K562 (cell line): ENCODE measurements at regions not wholly inside any gene's neighbourhood (a gene's known extent, or its start where the extent isn't known, plus 50 kb on each side); places are given as distances from the start of the nearest gene placed in this dataset.

Experiments
- ATAC-seq: fragments of 200-7000 bp; cut with Tn5 transposase; 3 replicates; pipeline ENCODE4 v1.9.1; 2020; ENCODE audit warnings: moderate library complexity
- BruUV-seq: library from RNA; stranded (reverse); fragments of 400-500 nt; replicated peaks from 2 replicates; lab custom pipeline; 2021; lab: Mats Ljungman, UMichigan
- CTCF ChIA-PET: fragments of 300-600 bp; formaldehyde crosslinking; extraction: SDS; loops from one replicate; lab custom pipeline; 2021; ENCODE audit warnings: low intra/inter-chr PET ratio; lab: Yijun Ruan, JAX
- POLR2A ChIA-PET: fragments of 300-600, 350-650 bp; sonication (Branson Sonifier 250); formaldehyde crosslinking; extraction: SDS; loops from one replicate; lab custom pipeline; 2021; ENCODE audit warnings: antibody characterized with exemption, inconsistent platforms; lab: Yijun Ruan, JAX
- DNase-seq, 4 experiments: peaks; one replicate each; pipeline versions ENCODE4 v3.0.0 to v3.0.0-alpha.2; 2011 to 2018; ENCODE audit warnings: low spot score in 3 of 4, mixed read lengths in 3 of 4; ENCODE audit errors: extremely low read depth in 1 of 4
- FAIRE-seq: peaks from 2 replicates; lab custom pipeline; 2011; peaks lifted over from hg19 to GRCh38; lab: Jason Lieb, UNC
- H2AFZ ChIP-seq: 2 replicates; pipeline ENCODE4 v1.6.0; 2011; ENCODE audit warnings: low read depth, low read length, control low read depth, inconsistent platforms
- H3K27ac ChIP-seq: fragments of 200-600 bp; 3 replicates; pipeline ENCODE4 v1.8.0; 2011; ENCODE audit warnings: low read depth, mild to moderate bottlenecking, control low read depth, inconsistent platforms, low read length, moderate library complexity, mixed read lengths; ENCODE audit errors: extremely low read depth
- H3K27me3 ChIP-seq, 2 experiments: fragments of 300-600 bp in 1 of 2; 2 replicates in 1 of 2; 3 replicates in 1 of 2; pipeline versions ENCODE4 v1.6.0 to v1.8.0; 2011; ENCODE audit warnings: inconsistent platforms in 2 of 2, low read length in 2 of 2, mild to moderate bottlenecking in 1 of 2, mixed read lengths in 1 of 2, moderate library complexity in 1 of 2; ENCODE audit not compliant: control insufficient read depth in 2 of 2, insufficient read depth in 2 of 2
- H3K36me3 ChIP-seq: fragments of 300-600 bp; 3 replicates; pipeline ENCODE4 v1.8.0; 2011; ENCODE audit warnings: mild to moderate bottlenecking, low read length, inconsistent platforms; ENCODE audit not compliant: control insufficient read depth, insufficient read depth
- H3K4me1 ChIP-seq, 2 experiments: fragments of 200-600 bp in 1 of 2; replicated peaks in 1 of 2; 2 replicates in 1 of 2; 3 replicates in 1 of 2; pipeline versions ENCODE4 v1.5.1 to v1.8.0; 2011; ENCODE audit warnings: inconsistent platforms in 2 of 2, low read length in 2 of 2, mild to moderate bottlenecking in 1 of 2, mixed read lengths in 1 of 2, moderate library complexity in 1 of 2; ENCODE audit not compliant: control insufficient read depth in 2 of 2, insufficient read depth in 2 of 2
- H3K4me2 ChIP-seq: 2 replicates; pipeline ENCODE4 v1.6.1; 2011; ENCODE audit warnings: low read length, control low read depth, inconsistent platforms, mixed read lengths; ENCODE audit not compliant: insufficient read depth
- H3K4me3 ChIP-seq: fragments of 200-600 bp; sonication (generic), shearing (Covaris generic); 2 replicates; pipeline ENCODE4 v1.5.1; 2016; ENCODE audit warnings: control low read depth, inconsistent platforms
- H3K79me2 ChIP-seq: fragments of 200-600 bp; 3 replicates; pipeline ENCODE4 v1.8.0; 2011; ENCODE audit warnings: low read length, inconsistent platforms; ENCODE audit not compliant: control insufficient read depth, insufficient read depth
- H3K9ac ChIP-seq, 2 experiments: 2 replicates each; pipeline versions ENCODE4 v1.6.0 to v1.6.1; 2011; ENCODE audit warnings: low read depth in 2 of 2, low read length in 2 of 2, control low read depth in 1 of 2, inconsistent platforms in 1 of 2, mild to moderate bottlenecking in 1 of 2, mixed read lengths in 1 of 2; ENCODE audit not compliant: insufficient read depth in 1 of 2
- H3K9me1 ChIP-seq: one replicate; pipeline ENCODE4 v1.6.0; 2011; ENCODE audit warnings: inconsistent platforms, mild to moderate bottlenecking, low read length, moderate library complexity; ENCODE audit not compliant: control insufficient read depth, insufficient read depth
- H3K9me3 ChIP-seq: replicated peaks from 2 replicates; pipeline ENCODE4 v1.5.1; 2011; ENCODE audit warnings: low read depth, low read length, inconsistent platforms; ENCODE audit not compliant: control insufficient read depth, insufficient read depth
- H4K20me1 ChIP-seq: replicated peaks from 2 replicates; pipeline ENCODE4 v1.6.1; 2011; ENCODE audit warnings: low read length, inconsistent platforms, mixed read lengths; ENCODE audit not compliant: control insufficient read depth, insufficient read depth
- HOXB6 ChIP-seq: fragments of 250-450 bp; sonication (Bioruptor Pico); IDR thresholded peaks from 2 replicates; pipeline ENCODE4 v1.5.1; 2022; ENCODE audit warnings: mild to moderate bottlenecking, borderline replicate concordance
- IFI16 ChIP-seq: fragments of 250-450 bp; sonication (Bioruptor Pico); IDR thresholded peaks from 2 replicates; pipeline ENCODE4 v2.1.2; 2022; ENCODE audit warnings: mild to moderate bottlenecking, inconsistent platforms
- NR2C2 ChIP-seq, 2 experiments: fragments of 200-800 bp in 1 of 2; sonication (Bioruptor generic) in 1 of 2; sonication (generic) in 1 of 2; formaldehyde crosslinking in 1 of 2; IDR thresholded peaks; 2 replicates each; pipeline versions ENCODE4 v1.6.1 to v1.8.0; 2016 to 2022; ENCODE audit warnings: mild to moderate bottlenecking in 1 of 2, missing compliant biosample characterization in 1 of 2, missing genetic modification characterization in 1 of 2, missing genetic modification reagents in 1 of 2
- NR3C1 ChIP-seq: sonication (generic); formaldehyde crosslinking; IDR thresholded peaks from 2 replicates; pipeline ENCODE4 v1.8.1; 2022; ENCODE audit warnings: missing genetic modification reagents
- PBX2 ChIP-seq, 2 experiments: IDR thresholded peaks in 1 of 2; conservative IDR thresholded peaks in 1 of 2; 2 replicates each; pipeline ENCODE4 v1.6.1; 2016; ENCODE audit warnings: low read depth in 2 of 2, mild to moderate bottlenecking in 1 of 2, missing compliant biosample characterization in 1 of 2, missing genetic modification characterization in 1 of 2, moderate library complexity in 1 of 2
- PCBP1 ChIP-seq: fragments of 200-400 bp; formaldehyde crosslinking; IDR thresholded peaks from 2 replicates; pipeline ENCODE4 v1.6.1; 2018; ENCODE audit warnings: mild to moderate bottlenecking, low read depth, low read length; ENCODE audit not compliant: poor library complexity, severe bottlenecking
- PCBP2 ChIP-seq: fragments of 200-400 bp; formaldehyde crosslinking; IDR thresholded peaks from 2 replicates; pipeline ENCODE4 v1.6.1; 2018; ENCODE audit warnings: low read length, low read depth, mild to moderate bottlenecking, moderate library complexity; ENCODE audit not compliant: poor library complexity, severe bottlenecking
- ZEB2 ChIP-seq: fragments of 450-650 bp; IDR thresholded peaks from 2 replicates; pipeline ENCODE4 v1.6.1; 2016
- ZNF282 ChIP-seq: sonication (generic); formaldehyde crosslinking; IDR thresholded peaks from 2 replicates; pipeline ENCODE4 v1.8.1; 2023; ENCODE audit warnings: missing genetic modification reagents
- ZNF407 ChIP-seq: fragments of 450-650 bp; IDR thresholded peaks from 2 replicates; pipeline ENCODE4 v1.6.1; 2016; ENCODE audit warnings: low read depth
- ZNF445 ChIP-seq: fragments of 250-450 bp; sonication (Bioruptor Pico); IDR thresholded peaks from 2 replicates; pipeline ENCODE4 v1.4.0; 2020; ENCODE audit warnings: low read depth, mild to moderate bottlenecking, moderate library complexity
- WGBS: fragments of 100-300 bp; shearing (Covaris generic); methylation state at CpG from one replicate; pipeline ENCODE4 v1.1.6; 2016; ENCODE audit warnings: low coverage, mixed read lengths; ENCODE audit not compliant: insufficient coverage; ENCODE audit errors: missing lambda C conversion rate; 5-methylcytosine and 5-hydroxymethylcytosine counted together
- in situ Hi-C: fragments of 300-500 bp; cut with MboI; formaldehyde crosslinking; loops from 4 replicates; pipeline ENCODE4 v1.15.0; 2018; ENCODE audit warnings: inconsistent platforms, mixed read lengths
- intact Hi-C: fragments of 100-400 bp; cut with micrococcal nuclease; formaldehyde crosslinking; loops from 2 replicates; pipeline ENCODE4 v1.14.2; 2022

- Histone ChIP-seq H2AFZ (no peak overlapping the region), H3K27me3 (peaks cover 0 to 2% of the 10 kb centered on the region in 2 experiments; a peak in 1 of 5 replicates), H3K27ac (no peak overlapping the region), H3K4me1 (no peaks in the 10 kb centered on the region), H4K20me1 (no peaks in the 10 kb centered on the region), H3K4me2 (no peak overlapping the region), H3K36me3 (no peaks in the 10 kb centered on the region), H3K9me1 (no peaks in the 10 kb centered on the region), H3K9ac (no peak overlapping the region), H3K79me2 (no peaks in the 10 kb centered on the region), H3K4me3 (no peak overlapping the region), H3K9me3 (no peaks in the 10 kb centered on the region)
- 3% methylated on average over 3 of the region's 3 CpGs for WGBS
- CTCF ChIA-PET, result no interaction called here
- DNase-seq (no peak), FAIRE-seq (no peak), ATAC-seq (no peak)
- POLR2A ChIA-PET, result no interaction called here
- intact Hi-C loops (no loop called here), in situ Hi-C loops (no loop called here)
- BruUV-seq, result no TSS peak
- TF ChIP-seq ZEB2, result no peak
- TF ChIP-seq ZNF445 (CRISPR knock-in tag), result no peak
- TF ChIP-seq PCBP2, result no peak
- no peak for TF ChIP-seq ZNF282 (CRISPR knock-in tag)
- no peak for TF ChIP-seq IFI16 (CRISPR knock-in tag)
- no peak for TF ChIP-seq NR3C1 (CRISPR knock-in tag)
- TF ChIP-seq PCBP1, result no peak
- no peak for TF ChIP-seq ZNF407
- no peak for TF ChIP-seq HOXB6 (CRISPR knock-in tag)
- no peak for TF ChIP-seq PBX2 (CRISPR knock-in tag; IDR thresholded peaks at IDR 0.05; ENCODE audit: low read depth)
- TF ChIP-seq PBX2 (tag; conservative IDR thresholded peaks at IDR 0.05; ENCODE audit: low read depth), result no peak
- no peak for TF ChIP-seq NR2C2 (CRISPR knock-in tag; IDR thresholded peaks at IDR 0.05)
- no peak for TF ChIP-seq NR2C2 (tag; IDR thresholded peaks at IDR 0.05)
Observed at GRCh38 chr15:29596266-29596665, 226.0 kb downstream of the TJP1 start.
